ENCODE measurements at regions not wholly inside any gene's neighbourhood (a gene's known extent, or its start where the extent isn't known, plus 50 kb on each side); places are given as distances from the start of the nearest gene placed in this dataset.

- TF ChIP-seq, protein P1, sequence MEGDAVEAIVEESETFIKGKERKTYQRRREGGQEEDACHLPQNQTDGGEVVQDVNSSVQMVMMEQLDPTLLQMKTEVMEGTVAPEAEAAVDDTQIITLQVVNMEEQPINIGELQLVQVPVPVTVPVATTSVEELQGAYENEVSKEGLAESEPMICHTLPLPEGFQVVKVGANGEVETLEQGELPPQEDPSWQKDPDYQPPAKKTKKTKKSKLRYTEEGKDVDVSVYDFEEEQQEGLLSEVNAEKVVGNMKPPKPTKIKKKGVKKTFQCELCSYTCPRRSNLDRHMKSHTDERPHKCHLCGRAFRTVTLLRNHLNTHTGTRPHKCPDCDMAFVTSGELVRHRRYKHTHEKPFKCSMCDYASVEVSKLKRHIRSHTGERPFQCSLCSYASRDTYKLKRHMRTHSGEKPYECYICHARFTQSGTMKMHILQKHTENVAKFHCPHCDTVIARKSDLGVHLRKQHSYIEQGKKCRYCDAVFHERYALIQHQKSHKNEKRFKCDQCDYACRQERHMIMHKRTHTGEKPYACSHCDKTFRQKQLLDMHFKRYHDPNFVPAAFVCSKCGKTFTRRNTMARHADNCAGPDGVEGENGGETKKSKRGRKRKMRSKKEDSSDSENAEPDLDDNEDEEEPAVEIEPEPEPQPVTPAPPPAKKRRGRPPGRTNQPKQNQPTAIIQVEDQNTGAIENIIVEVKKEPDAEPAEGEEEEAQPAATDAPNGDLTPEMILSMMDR (IDR thresholded peaks at IDR 0.05; ENCODE audit: low read depth, low read length): no peak
- Histone ChIP-seq H3K27me3 (no peaks in the 10 kb centered on the region), H3K36me3 (no peaks in the 10 kb centered on the region), H3K9me3 (no peaks in the 10 kb centered on the region), H3K4me1 (peaks cover 9% of the 10 kb centered on the region), H3K4me3 (ENCODE audit: low read depth, low read length) (no peak overlapping the region)
- no peak for DNase-seq
These were observed 1062.4 kb downstream of the AGBL1 start for GRCh38 chr15:87142096-87142495.

- Histone ChIP-seq H3K4me3 (ENCODE audit: low read depth, low read length) (no peak overlapping the region), H3K36me3 (no peaks in the 10 kb centered on the region), H3K4me1 (no peaks in the 10 kb centered on the region; the same call in 1 of the 2 replicates), H3K27me3 (no peaks in the 10 kb centered on the region), H3K9me3 (no peaks in the 10 kb centered on the region)
- no peak for DNase-seq
- TF ChIP-seq, protein P1 (IDR thresholded peaks at IDR 0.05; ENCODE audit: low read depth, low read length): no peak
These were observed 1055.4 kb downstream of the AGBL1 start for GRCh38 chr15:87135109-87135508.

- Histone ChIP-seq H3K9me3 (no peaks in the 10 kb centered on the region), H3K27me3 (no peaks in the 10 kb centered on the region), H3K36me3 (no peaks in the 10 kb centered on the region), H3K4me3 (ENCODE audit: low read depth, low read length) (no peak overlapping the region), H3K4me1 (no peaks in the 10 kb centered on the region; the same call in 1 of the 2 replicates)
- DNase-seq: no peak
- TF ChIP-seq, protein P1 (IDR thresholded peaks at IDR 0.05; ENCODE audit: low read depth, low read length): no peak
These were observed 1054.0 kb downstream of the AGBL1 start for GRCh38 chr15:87133704-87134103.

DNA sequence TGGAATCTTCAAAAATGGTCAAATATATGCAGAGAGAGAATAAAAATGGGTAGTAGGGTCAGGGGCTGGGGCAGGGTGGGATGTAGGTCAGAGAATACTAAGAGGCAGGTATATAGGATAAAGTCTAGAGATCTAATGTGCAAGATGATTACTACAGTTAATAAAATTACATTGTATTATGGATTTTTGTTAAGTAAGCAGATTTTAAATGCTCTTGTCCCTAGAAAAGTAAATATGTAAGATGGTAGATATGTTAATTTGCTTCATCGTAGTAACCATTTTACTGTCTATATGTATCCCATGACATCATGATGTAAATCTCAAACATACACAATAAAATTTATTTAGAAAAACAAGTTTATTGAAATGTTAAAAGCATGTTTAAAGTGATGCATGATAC, 1051.4 kb downstream of the AGBL1 start:
- TF ChIP-seq, protein P1 (IDR thresholded peaks at IDR 0.05; ENCODE audit: low read depth, low read length): no peak
- Histone ChIP-seq H3K27me3 (no peaks in the 10 kb centered on the region), H3K4me1 (no peaks in the 10 kb centered on the region), H3K9me3 (no peaks in the 10 kb centered on the region), H3K36me3 (no peaks in the 10 kb centered on the region), H3K4me3 (ENCODE audit: low read depth, low read length) (no peak overlapping the region)
- no peak for DNase-seq

DNA sequence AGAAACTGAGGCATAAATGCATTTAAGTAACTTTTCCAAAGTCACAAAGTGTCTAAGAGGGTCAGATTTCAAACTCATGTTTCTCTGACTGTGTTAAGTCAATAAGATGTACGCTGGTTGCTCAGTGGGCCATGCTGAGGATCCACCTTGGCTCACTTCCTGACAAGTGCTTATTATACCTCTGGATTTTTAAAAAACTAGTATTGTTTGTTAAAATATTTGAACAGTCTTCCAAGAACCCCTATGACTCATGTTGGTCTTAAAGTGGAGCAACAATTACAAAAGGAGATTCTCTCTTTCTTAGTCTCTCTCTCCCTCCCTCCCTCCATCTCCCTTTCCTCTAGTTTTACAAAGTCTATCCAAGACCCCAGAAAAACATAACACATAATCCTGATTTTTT, 1050.2 kb downstream of the AGBL1 start:
- Histone ChIP-seq H3K27me3 (no peaks in the 10 kb centered on the region), H3K9me3 (no peaks in the 10 kb centered on the region), H3K4me3 (ENCODE audit: low read depth, low read length) (no peak overlapping the region), H3K4me1 (no peaks in the 10 kb centered on the region), H3K36me3 (no peaks in the 10 kb centered on the region)
- TF ChIP-seq, protein P1 (IDR thresholded peaks at IDR 0.05; ENCODE audit: low read depth, low read length): no peak
- no peak for DNase-seq

GRCh38 chr15:87123676-87124382, 1044.2 kb downstream of the AGBL1 start:
- no peak for DNase-seq
- Histone ChIP-seq H3K4me3 (ENCODE audit: low read depth, low read length) (no peak overlapping the region), H3K27me3 (no peaks in the 10 kb centered on the region), H3K9me3 (no peaks in the 10 kb centered on the region), H3K4me1 (no peaks in the 10 kb centered on the region; the same call in 1 of the 2 replicates), H3K36me3 (no peaks in the 10 kb centered on the region)
- TF ChIP-seq, protein P1 (IDR thresholded peaks at IDR 0.05; ENCODE audit: low read depth, low read length): no peak

Data from BE2C (cell line).